IMR-90 (cell line): ENCODE measurements at regions not wholly inside any gene's neighbourhood (a gene's known extent, or its start where the extent isn't known, plus 50 kb on each side); places are given as distances from the start of the nearest gene placed in this dataset.

Experiments
- ATAC-seq: fragments of 200-7000 bp; cut with Tn5 transposase; 2 replicates; pipeline ENCODE4 v1.9.1; 2020; ENCODE audit warnings: low read depth, mild to moderate bottlenecking, moderate library complexity
- BruUV-seq: library from RNA; stranded (reverse); fragments of 400-500 nt; replicated peaks from 2 replicates; lab custom pipeline; 2021; lab: Mats Ljungman, UMichigan
- CTCF ChIA-PET: fragments of 300-600 bp; formaldehyde crosslinking; extraction: SDS; loops from one replicate; lab custom pipeline; 2021; ENCODE audit warnings: antibody characterized with exemption; lab: Yijun Ruan, JAX
- POLR2A ChIA-PET: fragments of 300-600 bp; sonication (Branson Sonifier 250); formaldehyde crosslinking; loops from one replicate; lab custom pipeline; 2022; ENCODE audit warnings: antibody characterized with exemption; ENCODE audit not compliant: unreplicated experiment; lab: Charles Lee
- DNase-seq: peaks from one replicate; pipeline ENCODE4 v3.0.0; 2013
- H2AFZ ChIP-seq: replicated peaks from 2 replicates; pipeline ENCODE3; 2013; ENCODE audit warnings: low read length, mild to moderate bottlenecking; ENCODE audit not compliant: poor library complexity
- H2AK5ac ChIP-seq: 2 replicates; pipeline ENCODE4 v1.6.1; 2013; ENCODE audit warnings: low read depth, low read length, inconsistent platforms
- H2AK9ac ChIP-seq: replicated peaks from 2 replicates; pipeline ENCODE3; 2013; ENCODE audit warnings: mild to moderate bottlenecking, low read depth, low read length, moderate library complexity; ENCODE audit not compliant: poor library complexity
- H2BK120ac ChIP-seq: 2 replicates; pipeline ENCODE4 v1.6.1; 2013; ENCODE audit warnings: low read depth, low read length, inconsistent platforms
- H2BK15ac ChIP-seq: 3 replicates; pipeline ENCODE4 v1.6.1; 2013; ENCODE audit warnings: low read depth, low read length, inconsistent platforms
- H2BK20ac ChIP-seq: 2 replicates; pipeline ENCODE4 v1.6.1; 2013; ENCODE audit warnings: low read depth, mild to moderate bottlenecking, inconsistent platforms, low read length, moderate library complexity
- H2BK5ac ChIP-seq: 2 replicates; pipeline ENCODE4 v1.6.1; 2013; ENCODE audit warnings: mild to moderate bottlenecking, low read depth, low read length, inconsistent platforms; ENCODE audit not compliant: poor library complexity, severe bottlenecking
- H3K14ac ChIP-seq: replicated peaks from 2 replicates; pipeline ENCODE4 v1.6.1; 2013; ENCODE audit warnings: low read depth, low read length, inconsistent platforms
- H3K18ac ChIP-seq: 2 replicates; pipeline ENCODE4 v1.6.1; 2013; ENCODE audit warnings: low read depth, low read length, control low read depth
- H3K23ac ChIP-seq: 2 replicates; pipeline ENCODE4 v1.6.1; 2013; ENCODE audit warnings: low read depth, low read length, inconsistent platforms
- H3K27ac ChIP-seq: 2 replicates; pipeline ENCODE4 v1.5.1; 2013; ENCODE audit warnings: mild to moderate bottlenecking, control low read depth, low read length; ENCODE audit not compliant: insufficient read depth
- H3K27me3 ChIP-seq: 2 replicates; pipeline ENCODE4 v1.6.1; 2013; ENCODE audit warnings: low read length; ENCODE audit not compliant: control insufficient read depth, insufficient read depth
- H3K36me3 ChIP-seq: 2 replicates; pipeline ENCODE4 v1.6.1; 2013; ENCODE audit warnings: low read length, mixed read lengths; ENCODE audit not compliant: control insufficient read depth, insufficient read depth
- H3K4ac ChIP-seq: 2 replicates; pipeline ENCODE4 v1.6.1; 2013; ENCODE audit warnings: low read depth, low read length, inconsistent platforms
- H3K4me1 ChIP-seq: 2 replicates; pipeline ENCODE4 v1.6.1; 2013; ENCODE audit warnings: low read length, mixed read lengths; ENCODE audit not compliant: control insufficient read depth, insufficient read depth
- H3K4me2 ChIP-seq: 2 replicates; pipeline ENCODE4 v1.6.1; 2013; ENCODE audit warnings: low read depth, mild to moderate bottlenecking, control low read depth, low read length, moderate library complexity
- H3K4me3 ChIP-seq: 2 replicates; pipeline ENCODE4 v1.5.1; 2013; ENCODE audit warnings: low read depth, mild to moderate bottlenecking, control low read depth, low read length, moderate library complexity; ENCODE audit not compliant: insufficient read depth
- H3K56ac ChIP-seq: 2 replicates; pipeline ENCODE4 v1.6.1; 2013; ENCODE audit warnings: low read length, inconsistent platforms; ENCODE audit not compliant: insufficient read depth; ENCODE audit errors: extremely low read depth
- H3K79me1 ChIP-seq, 2 experiments: 2 replicates each; pipeline ENCODE4 v1.6.1; 2013; ENCODE audit warnings: low read length in 2 of 2, inconsistent platforms in 1 of 2, low read depth in 1 of 2
- H3K9ac ChIP-seq: 2 replicates; pipeline ENCODE4 v1.6.1; 2013; ENCODE audit warnings: low read depth, low read length, control low read depth
- H3K9me1 ChIP-seq: 2 replicates; pipeline ENCODE4 v1.6.1; 2013; ENCODE audit warnings: low read length, inconsistent platforms; ENCODE audit not compliant: insufficient read depth
- H3K9me3 ChIP-seq: 2 replicates; pipeline ENCODE4 v1.6.1; 2013; ENCODE audit warnings: low read length; ENCODE audit not compliant: control insufficient read depth, insufficient read depth
- H4K20me1 ChIP-seq: 2 replicates; pipeline ENCODE4 v1.6.1; 2013; ENCODE audit warnings: low read length, inconsistent platforms; ENCODE audit not compliant: insufficient read depth
- H4K5ac ChIP-seq: 2 replicates; pipeline ENCODE4 v1.6.1; 2013; ENCODE audit warnings: mild to moderate bottlenecking, low read depth, low read length, control low read depth
- H4K8ac ChIP-seq, 2 experiments: 2 replicates each; pipeline ENCODE4 v1.6.1; 2013; ENCODE audit warnings: low read depth in 2 of 2, low read length in 2 of 2, control low read depth in 1 of 2, inconsistent platforms in 1 of 2
- H4K91ac ChIP-seq: 2 replicates; pipeline ENCODE4 v1.6.1; 2013; ENCODE audit warnings: low read depth, low read length, inconsistent platforms; ENCODE audit not compliant: insufficient read depth
- BHLHE40 ChIP-seq: fragments of 150-350 bp; IDR thresholded peaks from 2 replicates; pipeline ENCODE4 v1.6.1; 2016; ENCODE audit warnings: mild to moderate bottlenecking, low read depth, low read length
- CEBPB ChIP-seq: IDR thresholded peaks from 2 replicates; pipeline ENCODE4 v1.6.1; 2012; ENCODE audit warnings: low read depth, low read length, improper control_type of control experiment
- CHD1 ChIP-seq: IDR thresholded peaks from 2 replicates; pipeline ENCODE4 v1.6.1; 2012; ENCODE audit warnings: low read depth, low read length, improper control_type of control experiment
- FOS ChIP-seq: fragments of 150-350 bp; IDR thresholded peaks from 2 replicates; pipeline ENCODE4 v1.6.1; 2016; ENCODE audit warnings: low read depth, low read length
- MAFK ChIP-seq: IDR thresholded peaks from 2 replicates; pipeline ENCODE4 v1.6.1; 2012; ENCODE audit warnings: low read depth, low read length, improper control_type of control experiment
- MAZ ChIP-seq: IDR thresholded peaks from 2 replicates; pipeline ENCODE4 v1.6.1; 2012; ENCODE audit warnings: low read depth, mild to moderate bottlenecking, low read length, improper control_type of control experiment, moderate library complexity, borderline replicate concordance
- MXI1 ChIP-seq: IDR thresholded peaks from 2 replicates; pipeline ENCODE4 v1.6.1; 2012; ENCODE audit warnings: low read depth, mild to moderate bottlenecking, low read length, moderate library complexity, borderline replicate concordance
- NFE2L2 ChIP-seq: fragments of 150-350 bp; IDR thresholded peaks from 2 replicates; pipeline ENCODE4 v1.6.1; 2016; ENCODE audit warnings: low read depth, mild to moderate bottlenecking, low read length
- POLR2A ChIP-seq: IDR thresholded peaks from 2 replicates; pipeline ENCODE4 v1.6.1; 2012; ENCODE audit warnings: mild to moderate bottlenecking, low read depth, low read length
- RAD21 ChIP-seq: IDR thresholded peaks from 2 replicates; pipeline ENCODE4 v1.6.1; 2012; ENCODE audit warnings: low read length, improper control_type of control experiment
- RCOR1 ChIP-seq: IDR thresholded peaks from 2 replicates; pipeline ENCODE4 v1.6.1; 2012; ENCODE audit warnings: mild to moderate bottlenecking, low read length, improper control_type of control experiment; ENCODE audit not compliant: insufficient replicate concordance
- RFX5 ChIP-seq: IDR thresholded peaks from 2 replicates; pipeline ENCODE4 v1.8.0; 2012; ENCODE audit warnings: low read depth, mild to moderate bottlenecking, low read length, moderate library complexity
- SMC3 ChIP-seq: fragments of 150-350 bp; IDR thresholded peaks from 2 replicates; pipeline ENCODE4 v1.6.1; 2016; ENCODE audit warnings: low read depth, mild to moderate bottlenecking, antibody characterized with exemption, low read length, moderate library complexity
- WGBS, 2 experiments: methylation state at CpG; one replicate each; pipeline versions ENCODE4 v1.1.5 to v1.1.7; 2013; ENCODE audit warnings: missing lambda C conversion rate in 2 of 2; ENCODE audit not compliant: insufficient read length in 1 of 2; ENCODE audit errors: extremely low coverage in 2 of 2; 5-methylcytosine and 5-hydroxymethylcytosine counted together
- dilution Hi-C: fragments of 300-500 bp; cut with HindIII; formaldehyde crosslinking; loops from one replicate; pipeline ENCODE4 v1.14.3; 2018; ENCODE audit warnings: low sequenced_read_pairs; ENCODE audit not compliant: unreplicated experiment
- in situ Hi-C: fragments of 300-500 bp; cut with MboI; formaldehyde crosslinking; loops from 3 replicates; pipeline ENCODE4 v1.14.3; 2019; ENCODE audit warnings: low sequenced_read_pairs, inconsistent platforms, mixed read lengths
- intact Hi-C: fragments of 100-400 bp; cut with micrococcal nuclease; formaldehyde crosslinking; loops from 2 replicates; pipeline ENCODE4 v1.10.0; 2022
- TF ChIP-seq, protein P1 (sequence below): fragments of 150-350 bp; IDR thresholded peaks from 2 replicates; pipeline ENCODE4 v1.6.1; 2016; ENCODE audit warnings: low read depth, mild to moderate bottlenecking, low read length, moderate library complexity, borderline replicate concordance
- TF ChIP-seq, protein P2 (sequence below): fragments of 150-350 bp; IDR thresholded peaks from 2 replicates; pipeline ENCODE4 v1.6.1; 2017; ENCODE audit warnings: mild to moderate bottlenecking, antibody characterized with exemption, low read length, low read depth
- TF ChIP-seq, protein P3 (sequence below): conservative IDR thresholded peaks from 2 replicates; pipeline ENCODE4 v1.5.1; 2012; ENCODE audit warnings: mild to moderate bottlenecking, low read depth, low read length, improper control_type of control experiment

DNA sequence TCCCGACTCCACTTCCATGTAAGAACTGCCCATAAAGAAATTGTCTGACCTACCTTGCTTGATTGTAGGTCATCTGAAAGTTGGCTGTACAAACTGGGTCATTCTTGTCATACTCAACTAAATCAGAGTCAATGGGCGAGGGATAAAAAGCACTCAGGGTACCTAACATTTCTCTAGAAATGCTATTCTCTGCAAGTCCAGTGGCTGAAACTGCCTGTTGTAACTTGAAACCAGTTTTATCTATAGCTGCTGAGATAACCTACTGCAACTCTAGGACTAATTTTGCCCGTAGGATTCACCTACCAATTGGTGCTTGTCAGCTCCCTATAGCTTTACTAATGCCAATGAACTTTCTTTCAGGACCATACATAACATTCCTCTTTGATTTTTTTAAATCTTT is 100.1 kb upstream of the GRIN2A start:
- no peak overlapping the region for H2AK9ac ChIP-seq
- no peak overlapping the region for H3K4me3 ChIP-seq
- no peaks in the 10 kb centered on the region for H3K79me1 ChIP-seq
- H2AFZ ChIP-seq, result no peak overlapping the region
- H3K18ac ChIP-seq, result no peak overlapping the region
- intact Hi-C loops (no loop called here), dilution Hi-C loops (no loop called here), in situ Hi-C loops (no loop called here)
- H2AK5ac ChIP-seq, result no peak overlapping the region
- H3K56ac ChIP-seq, result no peak overlapping the region
- H2BK15ac ChIP-seq, result no peak overlapping the region
- no peak overlapping the region for H2BK20ac ChIP-seq
- H3K4me2 ChIP-seq, result no peak overlapping the region
- ChIA-PET CTCF (no interaction called here), POLR2A (no interaction called here)
- H3K4me1 ChIP-seq, result no peaks in the 10 kb centered on the region
- TF ChIP-seq RAD21, result no peak
- no peak for TF ChIP-seq RCOR1
- no peak for TF ChIP-seq MXI1
- no peak for TF ChIP-seq MAZ
- TF ChIP-seq MAFK, result no peak
- TF ChIP-seq, protein P1, sequence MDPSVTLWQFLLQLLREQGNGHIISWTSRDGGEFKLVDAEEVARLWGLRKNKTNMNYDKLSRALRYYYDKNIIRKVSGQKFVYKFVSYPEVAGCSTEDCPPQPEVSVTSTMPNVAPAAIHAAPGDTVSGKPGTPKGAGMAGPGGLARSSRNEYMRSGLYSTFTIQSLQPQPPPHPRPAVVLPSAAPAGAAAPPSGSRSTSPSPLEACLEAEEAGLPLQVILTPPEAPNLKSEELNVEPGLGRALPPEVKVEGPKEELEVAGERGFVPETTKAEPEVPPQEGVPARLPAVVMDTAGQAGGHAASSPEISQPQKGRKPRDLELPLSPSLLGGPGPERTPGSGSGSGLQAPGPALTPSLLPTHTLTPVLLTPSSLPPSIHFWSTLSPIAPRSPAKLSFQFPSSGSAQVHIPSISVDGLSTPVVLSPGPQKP, result no peak
- no peak for TF ChIP-seq FOS
- no peak for TF ChIP-seq RFX5
- TF ChIP-seq, protein P2, sequence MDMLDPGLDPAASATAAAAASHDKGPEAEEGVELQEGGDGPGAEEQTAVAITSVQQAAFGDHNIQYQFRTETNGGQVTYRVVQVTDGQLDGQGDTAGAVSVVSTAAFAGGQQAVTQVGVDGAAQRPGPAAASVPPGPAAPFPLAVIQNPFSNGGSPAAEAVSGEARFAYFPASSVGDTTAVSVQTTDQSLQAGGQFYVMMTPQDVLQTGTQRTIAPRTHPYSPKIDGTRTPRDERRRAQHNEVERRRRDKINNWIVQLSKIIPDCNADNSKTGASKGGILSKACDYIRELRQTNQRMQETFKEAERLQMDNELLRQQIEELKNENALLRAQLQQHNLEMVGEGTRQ, result no peak
- TF ChIP-seq POLR2A, result no peak
- TF ChIP-seq, protein P3, sequence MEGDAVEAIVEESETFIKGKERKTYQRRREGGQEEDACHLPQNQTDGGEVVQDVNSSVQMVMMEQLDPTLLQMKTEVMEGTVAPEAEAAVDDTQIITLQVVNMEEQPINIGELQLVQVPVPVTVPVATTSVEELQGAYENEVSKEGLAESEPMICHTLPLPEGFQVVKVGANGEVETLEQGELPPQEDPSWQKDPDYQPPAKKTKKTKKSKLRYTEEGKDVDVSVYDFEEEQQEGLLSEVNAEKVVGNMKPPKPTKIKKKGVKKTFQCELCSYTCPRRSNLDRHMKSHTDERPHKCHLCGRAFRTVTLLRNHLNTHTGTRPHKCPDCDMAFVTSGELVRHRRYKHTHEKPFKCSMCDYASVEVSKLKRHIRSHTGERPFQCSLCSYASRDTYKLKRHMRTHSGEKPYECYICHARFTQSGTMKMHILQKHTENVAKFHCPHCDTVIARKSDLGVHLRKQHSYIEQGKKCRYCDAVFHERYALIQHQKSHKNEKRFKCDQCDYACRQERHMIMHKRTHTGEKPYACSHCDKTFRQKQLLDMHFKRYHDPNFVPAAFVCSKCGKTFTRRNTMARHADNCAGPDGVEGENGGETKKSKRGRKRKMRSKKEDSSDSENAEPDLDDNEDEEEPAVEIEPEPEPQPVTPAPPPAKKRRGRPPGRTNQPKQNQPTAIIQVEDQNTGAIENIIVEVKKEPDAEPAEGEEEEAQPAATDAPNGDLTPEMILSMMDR, result no peak
- no peak for TF ChIP-seq CHD1
- TF ChIP-seq NFE2L2, result no peak
- no peak for TF ChIP-seq SMC3
- TF ChIP-seq BHLHE40, result no peak
- no peak for TF ChIP-seq CEBPB
- no peak overlapping the region for H3K27ac ChIP-seq
- H3K36me3 ChIP-seq, result no peaks in the 10 kb centered on the region
- H3K27me3 ChIP-seq, result no peaks in the 10 kb centered on the region
- no peak for ATAC-seq
- no peaks in the 10 kb centered on the region for H4K20me1 ChIP-seq
- no TSS peak for BruUV-seq
- H3K14ac ChIP-seq, result no peak overlapping the region
- peaks cover 10% of the 10 kb centered on the region for H3K9me3 ChIP-seq
- WGBS, 2 experiments, result no CpG with 5 or more reads among the region's 3 CpGs
- H3K9me1 ChIP-seq, result no peaks in the 10 kb centered on the region
- H3K4ac ChIP-seq, result no peak overlapping the region
- no peak overlapping the region for H4K91ac ChIP-seq
- H4K5ac ChIP-seq, result no peak overlapping the region
- H2BK120ac ChIP-seq, result no peak overlapping the region
- no peak for DNase-seq
- H2BK5ac ChIP-seq, result no peak overlapping the region
- no peak overlapping the region for H3K23ac ChIP-seq
- no peak overlapping the region for H3K9ac ChIP-seq
- H4K8ac ChIP-seq, result no peak overlapping the region
